Peyer's patch (tissue), 4 donors: ENCODE measurements at regions not wholly inside any gene's neighbourhood (a gene's known extent, or its start where the extent isn't known, plus 50 kb on each side); places are given as distances from the start of the nearest gene placed in this dataset.

Experiments
- CTCF ChIP-seq, 6 experiments: fragments of 450-650 bp in 4 of 6; fragments of 200-600 bp in 2 of 6; sonication (generic) in 1 of 6; IDR thresholded peaks; one replicate each; pipeline ENCODE4 v1.5.1; 2017 to 2019; ENCODE audit warnings: antibody characterized with exemption in 6 of 6, mild to moderate bottlenecking in 3 of 6, moderate library complexity in 1 of 6
- POLR2A ChIP-seq, 2 donors: fragments of 450-650 bp; IDR thresholded peaks; one replicate each; pipeline ENCODE4 v1.5.1; 2017; ENCODE audit warnings: antibody characterized with exemption in 2 of 2, mild to moderate bottlenecking in 2 of 2, moderate library complexity in 2 of 2

- TF ChIP-seq CTCF (IDR thresholded peaks at IDR 0.05): no peak
- no peak for TF ChIP-seq POLR2A (IDR thresholded peaks at IDR 0.05)
Measured at GRCh38 chr3:18079739-18080138, 337.3 kb upstream of the TBC1D5 start.
